ENCODE measurements at regions not wholly inside any gene's neighbourhood (a gene's known extent, or its start where the extent isn't known, plus 50 kb on each side); places are given as distances from the start of the nearest gene placed in this dataset.

- no peaks in the 10 kb centered on the region for H3F3A ChIP-seq (ENCODE audit: insufficient read depth, low read length)
- H3K9me3 ChIP-seq (ENCODE audit: low read length): no peaks in the 10 kb centered on the region
- no peak overlapping the region for H3K27ac ChIP-seq (ENCODE audit: low read depth, low read length, poor library complexity, severe bottlenecking)
- H3K4me1 ChIP-seq (ENCODE audit: insufficient read depth, low read length, severe bottlenecking): no peaks in the 10 kb centered on the region
- TF ChIP-seq EZH2 (IDR thresholded peaks at IDR 0.05; ENCODE audit: borderline replicate concordance, low read length) (no peak), CTCF (IDR thresholded peaks at IDR 0.05; ENCODE audit: low read length) (no peak)
- H3K36me3 ChIP-seq (ENCODE audit: insufficient read depth, low read length): no peaks in the 10 kb centered on the region
- H3K4me2 ChIP-seq (ENCODE audit: low read length): no peak overlapping the region
- H3K79me2 ChIP-seq (ENCODE audit: insufficient read depth, low read length): no peaks in the 10 kb centered on the region
- no peak overlapping the region for H2AFZ ChIP-seq (ENCODE audit: low read length)
- no peak overlapping the region for H3K4me3 ChIP-seq (ENCODE audit: low read depth, low read length, poor library complexity, severe bottlenecking)
- H3K27me3 ChIP-seq (ENCODE audit: insufficient read depth, low read length): no peaks in the 10 kb centered on the region; the same call in 1 of the 2 replicates
- no peak overlapping the region for H3K9ac ChIP-seq (ENCODE audit: low read length)
- no peaks in the 10 kb centered on the region for H3K9me2 ChIP-seq (ENCODE audit: low read depth, low read length)
- H4K20me1 ChIP-seq (ENCODE audit: insufficient read depth, low read length): no peaks in the 10 kb centered on the region
Observed at GRCh38 chr2:114119862-114120261, 230.0 kb downstream of the ACTR3 start.

- Histone ChIP-seq H2AFZ (ENCODE audit: low read length) (no peak overlapping the region), H3K27me3 (ENCODE audit: insufficient read depth, low read length) (no peaks in the 10 kb centered on the region; the same call in 1 of the 2 replicates), H3F3A (ENCODE audit: insufficient read depth, low read length) (no peaks in the 10 kb centered on the region), H3K27ac (ENCODE audit: low read depth, low read length, poor library complexity, severe bottlenecking) (no peak overlapping the region), H3K9ac (ENCODE audit: low read length) (no peak overlapping the region), H3K79me2 (ENCODE audit: insufficient read depth, low read length) (no peaks in the 10 kb centered on the region), H4K20me1 (ENCODE audit: insufficient read depth, low read length) (no peaks in the 10 kb centered on the region), H3K4me2 (ENCODE audit: low read length) (no peak overlapping the region), H3K9me3 (ENCODE audit: low read length) (no peaks in the 10 kb centered on the region), H3K36me3 (ENCODE audit: insufficient read depth, low read length) (no peaks in the 10 kb centered on the region), H3K4me3 (ENCODE audit: low read depth, low read length, poor library complexity, severe bottlenecking) (no peak overlapping the region), H3K4me1 (ENCODE audit: insufficient read depth, low read length, severe bottlenecking) (no peaks in the 10 kb centered on the region), H3K9me2 (ENCODE audit: low read depth, low read length) (no peaks in the 10 kb centered on the region)
- TF ChIP-seq CTCF (IDR thresholded peaks at IDR 0.05; ENCODE audit: low read length) (no peak), EZH2 (IDR thresholded peaks at IDR 0.05; ENCODE audit: borderline replicate concordance, low read length) (no peak)
Observed at GRCh38 chr2:114122930-114123329, 233.0 kb downstream of the ACTR3 start.

GRCh38 chr2:114123925-114124324 lies 234.0 kb downstream of the ACTR3 start:
- H3K4me1 ChIP-seq (ENCODE audit: insufficient read depth, low read length, severe bottlenecking): no peaks in the 10 kb centered on the region
- TF ChIP-seq EZH2 (IDR thresholded peaks at IDR 0.05; ENCODE audit: borderline replicate concordance, low read length) (no peak), CTCF (IDR thresholded peaks at IDR 0.05; ENCODE audit: low read length) (no peak)
- no peak overlapping the region for H3K27ac ChIP-seq (ENCODE audit: low read depth, low read length, poor library complexity, severe bottlenecking)
- H3K36me3 ChIP-seq (ENCODE audit: insufficient read depth, low read length): no peaks in the 10 kb centered on the region
- H3K9ac ChIP-seq (ENCODE audit: low read length): no peak overlapping the region
- H3K4me3 ChIP-seq (ENCODE audit: low read depth, low read length, poor library complexity, severe bottlenecking): no peak overlapping the region
- H3K9me2 ChIP-seq (ENCODE audit: low read depth, low read length): no peaks in the 10 kb centered on the region
- no peaks in the 10 kb centered on the region; the same call in 1 of the 2 replicates for H3K27me3 ChIP-seq (ENCODE audit: insufficient read depth, low read length)
- H4K20me1 ChIP-seq (ENCODE audit: insufficient read depth, low read length): no peaks in the 10 kb centered on the region
- H3F3A ChIP-seq (ENCODE audit: insufficient read depth, low read length): no peaks in the 10 kb centered on the region
- H3K79me2 ChIP-seq (ENCODE audit: insufficient read depth, low read length): no peaks in the 10 kb centered on the region
- H3K4me2 ChIP-seq (ENCODE audit: low read length): no peak overlapping the region
- no peak overlapping the region for H2AFZ ChIP-seq (ENCODE audit: low read length)
- H3K9me3 ChIP-seq (ENCODE audit: low read length): no peaks in the 10 kb centered on the region

All from OCI-LY1 (cell line).